Natural killer cell (primary cell): ENCODE measurements at regions not wholly inside any gene's neighbourhood (a gene's known extent, or its start where the extent isn't known, plus 50 kb on each side); places are given as distances from the start of the nearest gene placed in this dataset.

Source experiments
- ATAC-seq, 3 donors: fragments of 150-1000 bp in 2 of 3; fragments of 200-7000 bp in 1 of 3; cut with Tn5 transposase; 1 replicate in 1 of 3; 2 replicates in 2 of 3; pipeline ENCODE4 v1.10.0; 2021; ENCODE audit warnings: mild to moderate bottlenecking in 2 of 3, moderate library complexity in 2 of 3
- DNase-seq, 2 donors: peaks; one replicate each; pipeline versions ENCODE4 v3.0.0 to v3.0.0-alpha.2; 2013 to 2021; ENCODE audit warnings: mixed read lengths in 1 of 2
- H3K27ac ChIP-seq: one replicate; pipeline ENCODE4 v1.5.1; 2013; ENCODE audit warnings: mild to moderate bottlenecking, low read length
- H3K27me3 ChIP-seq: one replicate; pipeline ENCODE4 v1.6.1; 2013; ENCODE audit warnings: low read length; ENCODE audit not compliant: control insufficient read depth, insufficient read depth
- H3K36me3 ChIP-seq: one replicate; pipeline ENCODE4 v1.6.1; 2013; ENCODE audit warnings: low read length; ENCODE audit not compliant: control insufficient read depth, insufficient read depth
- H3K4me1 ChIP-seq: one replicate; pipeline ENCODE4 v1.6.1; 2013; ENCODE audit warnings: low read length; ENCODE audit not compliant: control insufficient read depth, insufficient read depth
- H3K4me3 ChIP-seq: one replicate; pipeline ENCODE4 v1.5.1; 2013; ENCODE audit warnings: low read length
- H3K9me3 ChIP-seq: one replicate; pipeline ENCODE4 v1.6.1; 2013; ENCODE audit warnings: low read length; ENCODE audit not compliant: control insufficient read depth, insufficient read depth
- H3K27ac Mint-ChIP-seq, 2 donors: one replicate each; pipeline ENCODE4 v1.8.0; 2022; ENCODE audit warnings: mild to moderate bottlenecking in 2 of 2, mixed read lengths in 2 of 2, moderate library complexity in 1 of 2
- H3K27me3 Mint-ChIP-seq, 2 donors: one replicate each; pipeline ENCODE4 v1.8.0; 2022; ENCODE audit warnings: low read depth in 2 of 2, mixed read lengths in 2 of 2
- H3K36me3 Mint-ChIP-seq: one replicate; pipeline ENCODE4 v1.8.0; 2022; ENCODE audit warnings: mixed read lengths
- H3K4me1 Mint-ChIP-seq, 2 donors: one replicate each; pipeline ENCODE4 v1.8.0; 2022; ENCODE audit warnings: mixed read lengths in 2 of 2
- H3K4me3 Mint-ChIP-seq: one replicate; pipeline ENCODE4 v1.8.0; 2022; ENCODE audit warnings: mild to moderate bottlenecking, moderate library complexity, mixed read lengths
- H3K9me3 Mint-ChIP-seq, 2 donors: one replicate each; pipeline ENCODE4 v1.8.0; 2022; ENCODE audit warnings: mixed read lengths in 2 of 2
- CTCF ChIP-seq: fragments of 200-600 bp; IDR thresholded peaks from one replicate; pipeline ENCODE4 v1.8.0; 2022; ENCODE audit warnings: antibody characterized with exemption
- WGBS: methylation state at CpG from one replicate; pipeline ENCODE4 v1.1.7; 2013; ENCODE audit warnings: missing lambda C conversion rate; ENCODE audit not compliant: insufficient coverage; 5-methylcytosine and 5-hydroxymethylcytosine counted together
- intact Hi-C: fragments of 100-400 bp; cut with micrococcal nuclease; formaldehyde crosslinking; loops from one replicate; pipeline ENCODE4 v1.14.2; 2022

GRCh38 chr2:120930864-120931263, 195.2 kb downstream of the GLI2 start:
- H3K27ac ChIP-seq, result no peak overlapping the region
- no peak overlapping the region for H3K4me3 Mint-ChIP-seq
- no peaks in the 10 kb centered on the region for H3K9me3 ChIP-seq
- no peaks in the 10 kb centered on the region for H3K4me1 ChIP-seq
- H3K27me3 Mint-ChIP-seq, result no peaks in the 10 kb centered on the region
- H3K27ac Mint-ChIP-seq, result no peak overlapping the region
- no peak for TF ChIP-seq CTCF
- H3K4me3 ChIP-seq, result no peak overlapping the region
- ATAC-seq (peak in 1 of 3 donors; percentile 3), DNase-seq (no peak)
- H3K36me3 Mint-ChIP-seq, result no peaks in the 10 kb centered on the region
- 94% methylated on average over 3 of the region's 3 CpGs for WGBS
- no peaks in the 10 kb centered on the region for H3K9me3 Mint-ChIP-seq
- intact Hi-C loops, result no loop called here
- H3K36me3 ChIP-seq, result no peaks in the 10 kb centered on the region
- H3K27me3 ChIP-seq, result no peaks in the 10 kb centered on the region
- no peaks in the 10 kb centered on the region for H3K4me1 Mint-ChIP-seq

- no peaks in the 10 kb centered on the region for H3K9me3 ChIP-seq
- ATAC-seq (no peak), DNase-seq (no peak)
- H3K4me3 ChIP-seq, result no peak overlapping the region
- H3K36me3 ChIP-seq, result no peaks in the 10 kb centered on the region
- H3K9me3 Mint-ChIP-seq, result no peaks in the 10 kb centered on the region
- intact Hi-C loops, result no loop called here
- H3K27ac Mint-ChIP-seq, result no peak overlapping the region
- H3K4me1 Mint-ChIP-seq, result no peaks in the 10 kb centered on the region
- H3K4me3 Mint-ChIP-seq, result no peak overlapping the region
- TF ChIP-seq CTCF, result no peak
- no peaks in the 10 kb centered on the region for H3K27me3 Mint-ChIP-seq
- H3K27me3 ChIP-seq, result no peaks in the 10 kb centered on the region
- H3K4me1 ChIP-seq, result no peaks in the 10 kb centered on the region
- H3K27ac ChIP-seq, result no peak overlapping the region
- 89% methylated on average over 7 of the region's 7 CpGs for WGBS
- H3K36me3 Mint-ChIP-seq, result no peaks in the 10 kb centered on the region
These were observed 196.8 kb downstream of the GLI2 start for GRCh38 chr2:120932472-120932871.

- Mint-ChIP-seq H3K27ac (no peak overlapping the region), H3K4me3 (no peak overlapping the region), H3K9me3 (no peaks in the 10 kb centered on the region), H3K36me3 (no peaks in the 10 kb centered on the region), H3K4me1 (no peaks in the 10 kb centered on the region), H3K27me3 (no peaks in the 10 kb centered on the region)
- Histone ChIP-seq H3K9me3 (no peaks in the 10 kb centered on the region), H3K4me3 (no peak overlapping the region), H3K36me3 (no peaks in the 10 kb centered on the region), H3K4me1 (no peaks in the 10 kb centered on the region), H3K27ac (no peak overlapping the region), H3K27me3 (no peaks in the 10 kb centered on the region)
- intact Hi-C loops, result no loop called here
- DNase-seq (no peak), ATAC-seq (no peak)
- no peak for TF ChIP-seq CTCF
- 79% methylated on average over 7 of the region's 7 CpGs for WGBS
These were observed 197.2 kb downstream of the GLI2 start for GRCh38 chr2:120932881-120933280.

GRCh38 chr2:120933693-120934573, 198.3 kb downstream of the GLI2 start:
- Histone ChIP-seq H3K4me3 (no peak overlapping the region), H3K4me1 (no peaks in the 10 kb centered on the region), H3K9me3 (no peaks in the 10 kb centered on the region), H3K27ac (no peak overlapping the region), H3K36me3 (no peaks in the 10 kb centered on the region), H3K27me3 (no peaks in the 10 kb centered on the region)
- no peak for ATAC-seq
- 89% methylated on average over 19 of the region's 19 CpGs for WGBS
- Mint-ChIP-seq H3K9me3 (no peaks in the 10 kb centered on the region), H3K36me3 (no peaks in the 10 kb centered on the region), H3K27ac (no peak overlapping the region), H3K4me3 (no peak overlapping the region), H3K27me3 (no peaks in the 10 kb centered on the region), H3K4me1 (no peaks in the 10 kb centered on the region)
- intact Hi-C loops, result no loop called here
- DNase-seq, result no peak
- TF ChIP-seq CTCF, result no peak
